Astrocyte (in vitro differentiated cells and primary cell): ENCODE measurements at regions not wholly inside any gene's neighbourhood (a gene's known extent, or its start where the extent isn't known, plus 50 kb on each side); places are given as distances from the start of the nearest gene placed in this dataset.

Experiments
- EZH2 ChIP-seq: IDR thresholded peaks from 2 replicates; pipeline ENCODE4 v1.6.1; 2012; ENCODE audit warnings: mild to moderate bottlenecking, low read length, inconsistent platforms; ENCODE audit not compliant: insufficient read depth
- TF ChIP-seq, protein P1 (sequence below): IDR thresholded peaks from 2 replicates; pipeline ENCODE4 v1.5.1; 2011; ENCODE audit warnings: low read depth, mild to moderate bottlenecking, inconsistent platforms, low read length, moderate library complexity; ENCODE audit not compliant: insufficient read depth

DNA sequence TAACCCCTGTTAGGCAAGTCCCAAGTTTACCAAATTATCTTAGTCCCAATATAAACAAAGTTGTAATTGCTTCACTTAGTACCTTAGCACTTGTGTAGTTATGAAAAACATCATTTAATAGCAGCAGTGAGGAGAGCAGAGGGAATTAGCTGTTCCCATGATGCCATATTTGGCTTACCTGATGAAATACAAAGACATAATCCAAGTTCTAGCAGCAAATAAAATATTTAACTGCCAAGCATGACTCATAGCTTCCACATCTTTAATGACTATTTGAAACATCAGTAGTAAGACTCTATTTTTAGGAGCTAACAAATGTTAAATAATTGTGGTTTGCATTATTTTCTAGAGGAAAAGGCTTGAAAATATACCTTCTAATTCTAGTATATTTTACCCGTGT is 94.0 kb upstream of the MCHR2 start:
- no peak for TF ChIP-seq EZH2
- TF ChIP-seq, protein P1, sequence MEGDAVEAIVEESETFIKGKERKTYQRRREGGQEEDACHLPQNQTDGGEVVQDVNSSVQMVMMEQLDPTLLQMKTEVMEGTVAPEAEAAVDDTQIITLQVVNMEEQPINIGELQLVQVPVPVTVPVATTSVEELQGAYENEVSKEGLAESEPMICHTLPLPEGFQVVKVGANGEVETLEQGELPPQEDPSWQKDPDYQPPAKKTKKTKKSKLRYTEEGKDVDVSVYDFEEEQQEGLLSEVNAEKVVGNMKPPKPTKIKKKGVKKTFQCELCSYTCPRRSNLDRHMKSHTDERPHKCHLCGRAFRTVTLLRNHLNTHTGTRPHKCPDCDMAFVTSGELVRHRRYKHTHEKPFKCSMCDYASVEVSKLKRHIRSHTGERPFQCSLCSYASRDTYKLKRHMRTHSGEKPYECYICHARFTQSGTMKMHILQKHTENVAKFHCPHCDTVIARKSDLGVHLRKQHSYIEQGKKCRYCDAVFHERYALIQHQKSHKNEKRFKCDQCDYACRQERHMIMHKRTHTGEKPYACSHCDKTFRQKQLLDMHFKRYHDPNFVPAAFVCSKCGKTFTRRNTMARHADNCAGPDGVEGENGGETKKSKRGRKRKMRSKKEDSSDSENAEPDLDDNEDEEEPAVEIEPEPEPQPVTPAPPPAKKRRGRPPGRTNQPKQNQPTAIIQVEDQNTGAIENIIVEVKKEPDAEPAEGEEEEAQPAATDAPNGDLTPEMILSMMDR = no peak
